Ovary (tissue), 3 donors: ENCODE measurements at regions not wholly inside any gene's neighbourhood (a gene's known extent, or its start where the extent isn't known, plus 50 kb on each side); places are given as distances from the start of the nearest gene placed in this dataset.
"Not testable (repeated sequence)": the region's sequence is repeated elsewhere in the genome, so short reads cannot be mapped to it uniquely, and the experiment has no call there.

Experiments used
- CTCF ChIP-seq, 3 donors: fragments of 450-650 bp in 2 of 3; fragments of 200-600 bp in 1 of 3; IDR thresholded peaks; one replicate each; pipeline versions ENCODE4 v1.5.1 to v1.8.0; 2016 to 2022; ENCODE audit warnings: antibody characterized with exemption in 3 of 3, mild to moderate bottlenecking in 1 of 3
- EP300 ChIP-seq: sonication (generic); formaldehyde crosslinking; IDR thresholded peaks from one replicate; pipeline ENCODE4 v1.6.1; 2017; ENCODE audit warnings: antibody characterized with exemption
- POLR2A ChIP-seq: fragments of 450-650 bp; IDR thresholded peaks from one replicate; pipeline ENCODE4 v1.6.1; 2017; ENCODE audit warnings: antibody characterized with exemption, mild to moderate bottlenecking, moderate library complexity
- donor health status: DM: no; HTN: no; CAD: no.

- not testable (repeated sequence) for TF ChIP-seq POLR2A; CTCF (IDR thresholded peaks at IDR 0.05); EP300
These were observed 919.7 kb downstream of the PRIM2 start for GRCh38 chr6:58237124-58237523.
